ENCODE measurements at regions not wholly inside any gene's neighbourhood (a gene's known extent, or its start where the extent isn't known, plus 50 kb on each side); places are given as distances from the start of the nearest gene placed in this dataset.

DNA sequence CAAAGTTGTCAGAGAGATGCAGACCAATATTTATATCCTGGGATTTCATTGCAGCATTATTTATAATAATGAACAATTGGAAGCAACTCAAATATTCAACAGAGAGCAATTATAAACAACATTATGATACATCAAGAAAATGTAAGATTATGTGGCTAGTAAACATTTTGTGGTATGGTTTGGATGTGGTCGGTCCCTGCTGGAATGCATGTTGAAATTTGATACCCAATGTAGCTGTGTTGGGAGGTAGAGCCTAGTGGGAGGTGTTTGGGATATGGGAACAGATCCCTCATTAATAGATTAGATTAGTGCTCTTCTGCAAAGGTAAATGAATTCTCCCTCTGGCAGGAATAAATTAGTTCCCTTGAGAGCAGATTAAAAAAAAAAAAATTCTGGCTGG, 350.9 kb downstream of the ANKRD30A start:
- Mint-ChIP-seq H3K36me3 (no peaks in the 10 kb centered on the region), H3K9me3 (peaks cover 4% of the 10 kb centered on the region), H3K27me3 (no peaks in the 10 kb centered on the region), H3K4me1 (ENCODE audit: unreplicated experiment) (no peaks in the 10 kb centered on the region), H3K4me3 (no peak overlapping the region), H3K27ac (no peak overlapping the region)
- no peak for DNase-seq (ENCODE audit: extremely low spot score, unreplicated experiment)
- TF ChIP-seq, protein P1, sequence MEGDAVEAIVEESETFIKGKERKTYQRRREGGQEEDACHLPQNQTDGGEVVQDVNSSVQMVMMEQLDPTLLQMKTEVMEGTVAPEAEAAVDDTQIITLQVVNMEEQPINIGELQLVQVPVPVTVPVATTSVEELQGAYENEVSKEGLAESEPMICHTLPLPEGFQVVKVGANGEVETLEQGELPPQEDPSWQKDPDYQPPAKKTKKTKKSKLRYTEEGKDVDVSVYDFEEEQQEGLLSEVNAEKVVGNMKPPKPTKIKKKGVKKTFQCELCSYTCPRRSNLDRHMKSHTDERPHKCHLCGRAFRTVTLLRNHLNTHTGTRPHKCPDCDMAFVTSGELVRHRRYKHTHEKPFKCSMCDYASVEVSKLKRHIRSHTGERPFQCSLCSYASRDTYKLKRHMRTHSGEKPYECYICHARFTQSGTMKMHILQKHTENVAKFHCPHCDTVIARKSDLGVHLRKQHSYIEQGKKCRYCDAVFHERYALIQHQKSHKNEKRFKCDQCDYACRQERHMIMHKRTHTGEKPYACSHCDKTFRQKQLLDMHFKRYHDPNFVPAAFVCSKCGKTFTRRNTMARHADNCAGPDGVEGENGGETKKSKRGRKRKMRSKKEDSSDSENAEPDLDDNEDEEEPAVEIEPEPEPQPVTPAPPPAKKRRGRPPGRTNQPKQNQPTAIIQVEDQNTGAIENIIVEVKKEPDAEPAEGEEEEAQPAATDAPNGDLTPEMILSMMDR (conservative IDR thresholded peaks at IDR 0.05), result no peak

DNA sequence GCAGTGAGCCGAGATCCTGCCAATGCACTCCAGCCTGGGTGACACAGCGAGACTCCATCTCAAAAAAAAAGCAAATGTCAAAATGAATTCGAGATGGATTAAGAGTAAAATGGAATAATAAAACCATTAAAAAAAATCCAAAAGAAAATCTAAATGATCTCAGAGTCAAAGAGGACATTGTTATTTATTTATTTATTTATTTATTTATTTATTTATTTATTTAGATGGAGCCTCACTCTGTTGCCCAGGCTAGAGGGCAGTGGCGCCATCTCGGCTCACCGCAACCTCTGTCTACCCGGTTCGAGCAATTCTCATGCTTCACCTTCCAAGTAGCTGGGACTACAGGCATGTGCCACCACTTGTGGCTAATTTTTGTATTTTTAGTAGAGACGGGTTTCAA, 349.2 kb downstream of the ANKRD30A start:
- Mint-ChIP-seq H3K9me3 (peaks cover 4% of the 10 kb centered on the region), H3K4me1 (ENCODE audit: unreplicated experiment) (no peaks in the 10 kb centered on the region), H3K4me3 (no peak overlapping the region), H3K27me3 (no peaks in the 10 kb centered on the region), H3K27ac (no peak overlapping the region), H3K36me3 (no peaks in the 10 kb centered on the region)
- TF ChIP-seq, protein P1 (conservative IDR thresholded peaks at IDR 0.05), result no peak
- DNase-seq (ENCODE audit: extremely low spot score, unreplicated experiment), result no peak

- no peak overlapping the region for H3K4me3 Mint-ChIP-seq
These were observed 348.5 kb downstream of the ANKRD30A start for GRCh38 chr10:37473906-37474305.

DNA sequence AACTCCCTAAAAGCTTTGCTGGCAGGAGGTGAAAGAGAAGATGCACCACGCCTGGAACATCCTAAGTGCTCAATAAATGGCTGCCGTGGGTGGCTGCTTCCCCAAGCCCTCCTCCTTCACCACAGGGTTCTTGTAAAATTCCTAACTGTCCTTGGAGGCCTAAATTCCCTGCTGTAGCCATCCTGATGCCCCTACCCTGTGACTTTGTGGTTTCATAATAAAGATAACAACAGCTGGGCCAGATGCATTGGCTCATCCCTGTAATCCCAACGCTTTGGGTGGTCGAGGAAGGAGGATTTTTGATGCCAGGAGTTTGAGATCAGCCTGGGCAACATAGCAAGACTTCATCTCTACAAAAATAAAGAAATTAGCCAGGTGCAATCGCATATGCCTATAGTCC, 341.8 kb downstream of the ANKRD30A start:
- Mint-ChIP-seq H3K9me3 (no peaks in the 10 kb centered on the region), H3K27me3 (no peaks in the 10 kb centered on the region), H3K36me3 (no peaks in the 10 kb centered on the region), H3K27ac (no peak overlapping the region), H3K4me3 (no peak overlapping the region), H3K4me1 (ENCODE audit: unreplicated experiment) (no peaks in the 10 kb centered on the region)
- TF ChIP-seq, protein P1 (conservative IDR thresholded peaks at IDR 0.05), result no peak
- no peak for DNase-seq (ENCODE audit: extremely low spot score, unreplicated experiment)

More at GRCh38 chr10:37473906-37474305, 348.5 kb downstream of the ANKRD30A start:
- Mint-ChIP-seq H3K27ac (no peak overlapping the region), H3K4me1 (ENCODE audit: unreplicated experiment) (no peaks in the 10 kb centered on the region), H3K36me3 (no peaks in the 10 kb centered on the region), H3K9me3 (peaks cover 4% of the 10 kb centered on the region), H3K27me3 (no peaks in the 10 kb centered on the region)
- no peak for DNase-seq (ENCODE audit: extremely low spot score, unreplicated experiment)
- TF ChIP-seq, protein P1 (conservative IDR thresholded peaks at IDR 0.05), result no peak

DNA sequence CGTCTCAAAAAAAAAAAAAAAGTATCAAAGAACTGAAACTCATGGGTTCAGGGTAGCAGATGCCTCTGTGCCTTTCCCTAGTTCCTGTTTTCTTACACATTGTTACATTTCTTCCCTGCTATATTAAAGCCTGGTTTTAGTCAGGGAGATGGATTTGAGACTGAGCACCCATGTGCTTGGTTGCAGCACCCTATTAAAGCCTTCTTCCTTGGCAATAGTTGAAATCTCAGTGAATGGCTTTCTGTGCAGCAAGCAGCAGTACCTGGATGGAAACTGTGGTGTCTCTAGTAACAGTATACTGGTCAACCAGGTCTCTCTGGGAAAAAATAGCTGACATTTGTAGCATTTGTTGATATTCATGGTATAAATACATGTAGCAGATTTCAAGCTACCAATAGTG, 331.1 kb downstream of the ANKRD30A start:
- no peaks in the 10 kb centered on the region for H3K4me1 Mint-ChIP-seq (ENCODE audit: unreplicated experiment)
- H3K27ac Mint-ChIP-seq, result no peak overlapping the region
- H3K36me3 Mint-ChIP-seq, result no peaks in the 10 kb centered on the region
- no peaks in the 10 kb centered on the region for H3K27me3 Mint-ChIP-seq
- no peak overlapping the region for H3K4me3 Mint-ChIP-seq
- no peak for DNase-seq (ENCODE audit: extremely low spot score, unreplicated experiment)
- TF ChIP-seq, protein P1 (conservative IDR thresholded peaks at IDR 0.05), result no peak
- H3K9me3 Mint-ChIP-seq, result no peaks in the 10 kb centered on the region

- Mint-ChIP-seq H3K27me3 (no peaks in the 10 kb centered on the region), H3K4me3 (no peak overlapping the region), H3K4me1 (ENCODE audit: unreplicated experiment) (no peaks in the 10 kb centered on the region), H3K36me3 (no peaks in the 10 kb centered on the region), H3K9me3 (peaks cover 4% of the 10 kb centered on the region), H3K27ac (no peak overlapping the region)
- TF ChIP-seq, protein P1 (conservative IDR thresholded peaks at IDR 0.05), result no peak
- DNase-seq (ENCODE audit: extremely low spot score, unreplicated experiment), result no peak
These were observed 322.8 kb downstream of the ANKRD30A start for GRCh38 chr10:37448161-37448560.
